Gastroesophageal sphincter (tissue), 3 donors: ENCODE measurements at regions not wholly inside any gene's neighbourhood (a gene's known extent, or its start where the extent isn't known, plus 50 kb on each side); places are given as distances from the start of the nearest gene placed in this dataset.

ENCODE experiments used
- EP300 ChIP-seq: sonication (generic); formaldehyde crosslinking; IDR thresholded peaks from one replicate; pipeline ENCODE4 v1.6.1; 2017; ENCODE audit warnings: antibody characterized with exemption, mild to moderate bottlenecking
- TF ChIP-seq, protein P1 (sequence below), 4 experiments: fragments of 200-600 bp in 2 of 4; fragments of 450-650 bp in 2 of 4; sonication (generic) in 1 of 4; IDR thresholded peaks; one replicate each; pipeline ENCODE4 v1.5.1; 2017 to 2019; ENCODE audit warnings: antibody characterized with exemption in 4 of 4, mild to moderate bottlenecking in 2 of 4, moderate library complexity in 2 of 4

DNA sequence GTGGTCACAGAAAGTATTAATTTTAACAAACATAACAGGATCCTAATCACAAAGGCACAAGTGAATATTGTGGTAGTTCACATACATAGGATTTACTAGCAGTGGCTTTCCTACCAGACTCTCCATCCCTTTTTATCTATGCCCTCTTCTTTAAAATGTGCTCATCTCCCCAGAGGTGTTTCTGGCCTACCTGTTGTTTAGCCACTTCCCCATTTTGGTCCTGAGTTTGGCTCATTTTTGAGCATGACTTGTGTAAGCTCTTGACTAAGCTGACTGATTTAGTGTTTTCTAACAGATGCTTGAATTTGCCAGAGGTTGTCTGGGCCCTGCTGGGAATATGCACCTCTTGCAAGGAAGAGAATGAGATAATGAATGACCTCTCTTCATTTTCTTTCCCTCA, 517.7 kb upstream of the CLINT1 start:
- TF ChIP-seq, protein P1, sequence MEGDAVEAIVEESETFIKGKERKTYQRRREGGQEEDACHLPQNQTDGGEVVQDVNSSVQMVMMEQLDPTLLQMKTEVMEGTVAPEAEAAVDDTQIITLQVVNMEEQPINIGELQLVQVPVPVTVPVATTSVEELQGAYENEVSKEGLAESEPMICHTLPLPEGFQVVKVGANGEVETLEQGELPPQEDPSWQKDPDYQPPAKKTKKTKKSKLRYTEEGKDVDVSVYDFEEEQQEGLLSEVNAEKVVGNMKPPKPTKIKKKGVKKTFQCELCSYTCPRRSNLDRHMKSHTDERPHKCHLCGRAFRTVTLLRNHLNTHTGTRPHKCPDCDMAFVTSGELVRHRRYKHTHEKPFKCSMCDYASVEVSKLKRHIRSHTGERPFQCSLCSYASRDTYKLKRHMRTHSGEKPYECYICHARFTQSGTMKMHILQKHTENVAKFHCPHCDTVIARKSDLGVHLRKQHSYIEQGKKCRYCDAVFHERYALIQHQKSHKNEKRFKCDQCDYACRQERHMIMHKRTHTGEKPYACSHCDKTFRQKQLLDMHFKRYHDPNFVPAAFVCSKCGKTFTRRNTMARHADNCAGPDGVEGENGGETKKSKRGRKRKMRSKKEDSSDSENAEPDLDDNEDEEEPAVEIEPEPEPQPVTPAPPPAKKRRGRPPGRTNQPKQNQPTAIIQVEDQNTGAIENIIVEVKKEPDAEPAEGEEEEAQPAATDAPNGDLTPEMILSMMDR (IDR thresholded peaks at IDR 0.05): no peak
- no peak for TF ChIP-seq EP300
